ENCODE measurements at regions not wholly inside any gene's neighbourhood (a gene's known extent, or its start where the extent isn't known, plus 50 kb on each side); places are given as distances from the start of the nearest gene placed in this dataset.

GRCh38 chr11:90895850-90896249, 673.0 kb upstream of the CHORDC1 start:
- DNase-seq = no peak

- DNase-seq = no peak
Observed at GRCh38 chr11:90890347-90890746, 667.5 kb upstream of the CHORDC1 start.

DNA sequence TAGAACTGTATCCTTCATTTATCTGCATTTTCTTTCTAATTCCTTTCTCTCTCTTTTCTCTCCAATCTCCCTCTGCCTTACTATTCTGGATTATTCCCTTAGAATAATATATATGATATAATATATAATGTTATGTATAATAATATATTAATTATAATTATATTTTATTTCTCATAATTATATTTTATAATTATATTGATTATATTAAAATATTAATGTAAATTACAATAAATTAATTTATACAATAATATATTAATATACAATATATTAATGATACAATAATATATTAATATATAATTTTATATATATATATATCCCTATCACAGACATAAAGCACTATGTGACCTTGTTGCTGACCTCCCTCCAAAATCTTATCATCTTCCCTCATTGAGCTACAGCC, 661.3 kb upstream of the CHORDC1 start:
- DNase-seq = no peak

- DNase-seq = no peak
Observed at GRCh38 chr11:90874986-90875385, 652.1 kb upstream of the CHORDC1 start.

DNA sequence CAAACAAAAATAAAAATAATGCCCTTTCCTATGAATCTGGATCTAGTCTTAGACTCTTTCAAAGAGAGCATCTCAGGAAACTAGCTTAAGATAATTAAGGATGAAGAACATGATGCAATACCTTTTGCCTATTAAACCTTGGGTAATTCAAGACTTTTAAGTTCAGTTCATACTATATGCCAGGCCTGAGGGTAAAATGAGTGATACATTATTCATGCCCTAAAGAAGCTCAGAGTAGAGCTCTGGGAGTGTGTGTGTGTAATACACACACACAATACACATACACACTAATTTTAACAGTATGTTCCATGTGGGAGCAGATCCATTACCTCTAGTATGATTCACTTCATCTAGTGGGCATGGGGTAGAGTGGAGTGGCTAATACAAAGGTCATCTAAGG, 651.4 kb upstream of the CHORDC1 start:
- no peak for DNase-seq

DNA sequence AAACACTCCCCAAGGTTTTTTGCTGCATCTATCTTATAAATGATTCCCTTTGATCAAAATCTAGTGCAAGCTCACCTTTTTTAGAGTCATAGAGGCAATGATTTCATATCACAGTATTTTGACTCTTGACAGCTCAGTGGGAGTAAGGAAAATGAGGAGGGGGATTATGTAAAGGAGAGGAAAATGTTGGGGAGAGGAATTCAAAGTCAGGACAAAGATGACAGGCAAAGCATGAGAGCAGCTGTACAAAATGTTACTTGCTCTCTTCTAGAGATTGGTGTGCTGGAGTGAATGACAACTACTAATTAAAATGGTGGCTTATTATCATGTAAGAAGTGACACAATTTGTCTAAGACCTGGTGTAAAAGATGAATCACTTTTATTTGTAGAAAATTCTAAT, 644.6 kb upstream of the CHORDC1 start:
- no peak for DNase-seq

- no peak for DNase-seq
Observed at GRCh38 chr11:90856790-90857189, 633.9 kb upstream of the CHORDC1 start.

GRCh38 chr11:90855531-90855930, 632.7 kb upstream of the CHORDC1 start:
- DNase-seq = no peak

GRCh38 chr11:90851196-90851595, 628.3 kb upstream of the CHORDC1 start:
- DNase-seq = no peak

GRCh38 chr11:90849312-90849711, 626.5 kb upstream of the CHORDC1 start:
- DNase-seq = no peak

GRCh38 chr11:90847268-90847886, 624.5 kb upstream of the CHORDC1 start:
- DNase-seq = no peak

DNA sequence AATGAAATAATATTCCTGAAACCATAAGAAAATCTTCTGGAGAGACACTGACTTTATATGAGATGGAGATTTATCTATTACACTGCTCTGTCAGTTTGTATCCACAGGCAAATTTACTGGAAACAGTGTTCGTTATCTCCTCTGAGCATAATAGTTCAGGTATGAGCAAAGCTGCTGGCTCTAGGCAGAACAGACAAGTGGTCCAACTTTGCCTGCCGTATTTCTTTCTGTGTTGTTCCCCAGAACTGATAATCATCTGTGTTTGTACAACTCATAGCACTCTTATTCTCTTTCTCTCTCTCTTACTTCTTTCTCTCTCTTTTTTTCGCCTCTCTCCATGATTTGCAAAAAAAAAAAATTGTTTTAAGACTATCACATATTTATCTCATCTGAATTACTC, 623.8 kb upstream of the CHORDC1 start:
- no peak for DNase-seq

- DNase-seq = no peak
Observed at GRCh38 chr11:90845799-90846198, 623.0 kb upstream of the CHORDC1 start.

GRCh38 chr11:90845126-90845525, 622.3 kb upstream of the CHORDC1 start:
- DNase-seq = no peak

DNA sequence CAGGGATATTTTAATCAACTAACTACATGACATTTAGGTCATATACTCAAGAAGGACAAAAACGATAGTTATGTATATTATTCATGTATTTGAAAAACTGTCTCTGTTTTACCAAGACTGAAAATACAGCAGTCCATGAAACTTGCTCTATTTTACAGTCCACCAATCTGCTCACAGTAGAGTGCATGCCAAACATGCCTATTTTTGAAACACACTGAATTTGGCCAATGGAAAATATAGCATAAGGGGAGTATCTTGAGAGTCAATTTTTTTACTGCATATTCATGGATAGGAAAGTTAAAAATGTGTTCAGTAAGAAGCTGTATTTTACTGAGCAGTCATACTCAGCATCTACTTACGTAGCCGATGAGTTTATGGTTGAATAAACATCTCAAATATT, 621.2 kb upstream of the CHORDC1 start:
- DNase-seq = no peak

DNA sequence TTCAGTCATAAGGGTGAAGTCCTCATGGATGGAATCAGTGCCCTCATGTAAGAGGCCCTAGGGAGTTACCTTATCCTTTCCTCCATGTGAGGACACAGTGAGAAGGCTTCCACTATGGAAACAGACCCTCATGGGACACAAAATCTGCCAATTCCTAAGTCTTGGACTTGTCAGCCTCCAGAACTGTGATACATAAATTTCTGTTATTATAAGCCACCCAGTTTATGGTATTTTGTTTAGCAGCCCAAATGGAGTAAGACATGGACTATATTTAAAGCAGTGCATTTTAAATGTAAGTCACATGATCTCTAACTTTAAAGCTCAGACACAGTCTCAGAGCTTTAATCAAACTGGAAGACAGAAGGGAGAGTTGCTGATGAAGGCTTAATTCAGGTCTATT, 619.8 kb upstream of the CHORDC1 start:
- no peak for DNase-seq

GRCh38 chr11:90840071-90840470, 617.2 kb upstream of the CHORDC1 start:
- DNase-seq = no peak

- DNase-seq = no peak
Observed at GRCh38 chr11:90836031-90836430, 613.2 kb upstream of the CHORDC1 start.

- DNase-seq = no peak
Observed at GRCh38 chr11:90823446-90823845, 600.6 kb upstream of the CHORDC1 start.

GRCh38 chr11:90822996-90823395, 600.1 kb upstream of the CHORDC1 start:
- no peak for DNase-seq

- no peak for DNase-seq
Observed at GRCh38 chr11:90818196-90818745, 595.4 kb upstream of the CHORDC1 start.

- no peak for DNase-seq
Observed at GRCh38 chr11:90809581-90809980, 586.7 kb upstream of the CHORDC1 start.

- no peak for DNase-seq
Observed at GRCh38 chr11:90805172-90805571, 582.3 kb upstream of the CHORDC1 start.

- DNase-seq = no peak
Observed at GRCh38 chr11:90803831-90804230, 581.0 kb upstream of the CHORDC1 start.

GRCh38 chr11:90803366-90803765, 580.5 kb upstream of the CHORDC1 start:
- no peak for DNase-seq
